HG03521 (cell line): ENCODE measurements at regions not wholly inside any gene's neighbourhood (a gene's known extent, or its start where the extent isn't known, plus 50 kb on each side); places are given as distances from the start of the nearest gene placed in this dataset.
"Not testable (repeated sequence)": the region's sequence is repeated elsewhere in the genome, so short reads cannot be mapped to it uniquely, and the experiment has no call there.

Experiments
- ATAC-seq: cut with Tn5 transposase; IDR thresholded peaks from one replicate; pipeline ENCODE4 v1.9.1; 2021; ENCODE audit warnings: mild to moderate bottlenecking, moderate library complexity; ENCODE audit not compliant: unreplicated experiment

- no peak for ATAC-seq
Measured at GRCh38 chr20:60096166-60096565, 137.9 kb downstream of the CDH26 start.

GRCh38 chr20:60097285-60097684, 139.1 kb downstream of the CDH26 start:
- no peak for ATAC-seq

DNA sequence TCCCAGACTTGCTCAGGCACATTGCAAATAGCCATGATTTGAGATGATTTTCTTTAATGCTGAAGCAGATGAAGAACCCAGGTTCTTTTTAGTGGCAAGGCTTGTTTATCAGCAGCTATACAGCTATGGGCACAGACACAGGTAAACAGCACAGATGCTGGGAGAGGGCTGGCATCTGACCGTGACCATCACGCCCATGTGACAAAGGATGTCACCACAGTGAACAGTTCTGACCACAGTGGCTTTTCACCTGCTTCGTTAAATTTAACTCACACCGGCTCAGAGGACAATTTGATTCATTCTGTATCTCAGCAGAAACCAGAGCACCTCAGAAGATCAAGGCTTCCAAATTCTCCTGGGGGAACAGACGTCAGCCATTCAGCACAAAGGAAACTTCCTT, 142.6 kb downstream of the CDH26 start:
- ATAC-seq: no peak

GRCh38 chr20:60101201-60101890, 143.1 kb downstream of the CDH26 start:
- no peak for ATAC-seq

DNA sequence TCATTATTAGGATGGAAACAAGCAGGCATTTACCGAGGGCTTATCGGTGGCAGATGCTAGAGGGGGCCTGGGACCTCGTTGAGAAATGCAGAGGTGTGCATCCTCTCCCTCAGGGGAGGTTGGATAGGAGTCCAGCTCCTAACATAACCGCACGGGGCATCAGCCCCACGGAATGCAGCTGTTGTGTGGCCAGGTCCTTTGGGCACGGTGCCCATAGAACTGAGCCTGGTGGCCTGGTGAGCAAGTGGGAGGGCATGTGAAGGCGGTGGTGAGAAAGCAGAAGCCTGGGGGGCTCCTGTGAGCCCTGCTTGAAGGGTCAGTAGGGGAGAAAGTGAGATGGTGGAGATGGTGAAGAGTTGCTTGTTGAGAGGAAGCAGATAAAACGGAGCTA, 143.7 kb downstream of the CDH26 start:
- no peak for ATAC-seq

DNA sequence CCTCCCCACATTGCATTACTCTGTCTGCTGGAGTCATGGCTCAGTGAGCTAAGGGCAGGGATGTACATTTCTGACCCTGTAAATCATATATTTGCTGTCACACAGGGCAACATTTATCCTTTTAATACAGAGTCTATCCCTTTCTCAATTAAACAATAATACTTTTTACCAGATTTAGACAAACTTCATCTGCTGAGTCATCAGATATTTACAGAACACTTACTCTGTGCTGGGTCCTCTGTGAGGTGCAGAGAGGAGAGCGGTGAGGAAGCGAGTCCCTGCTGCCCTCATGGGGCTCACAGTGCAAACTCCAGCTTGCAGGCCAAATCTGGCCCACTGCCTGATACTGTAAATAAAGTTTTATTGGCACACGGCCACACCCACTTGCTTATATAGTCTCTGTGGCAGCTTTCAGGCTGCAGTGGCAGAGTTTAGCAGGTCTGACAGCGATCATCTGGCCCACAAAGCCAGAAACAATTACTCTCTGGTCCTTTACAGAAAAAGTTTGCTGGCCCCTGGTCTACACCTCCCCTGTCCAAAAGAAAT, 144.5 kb downstream of the CDH26 start:
- ATAC-seq: no peak

DNA sequence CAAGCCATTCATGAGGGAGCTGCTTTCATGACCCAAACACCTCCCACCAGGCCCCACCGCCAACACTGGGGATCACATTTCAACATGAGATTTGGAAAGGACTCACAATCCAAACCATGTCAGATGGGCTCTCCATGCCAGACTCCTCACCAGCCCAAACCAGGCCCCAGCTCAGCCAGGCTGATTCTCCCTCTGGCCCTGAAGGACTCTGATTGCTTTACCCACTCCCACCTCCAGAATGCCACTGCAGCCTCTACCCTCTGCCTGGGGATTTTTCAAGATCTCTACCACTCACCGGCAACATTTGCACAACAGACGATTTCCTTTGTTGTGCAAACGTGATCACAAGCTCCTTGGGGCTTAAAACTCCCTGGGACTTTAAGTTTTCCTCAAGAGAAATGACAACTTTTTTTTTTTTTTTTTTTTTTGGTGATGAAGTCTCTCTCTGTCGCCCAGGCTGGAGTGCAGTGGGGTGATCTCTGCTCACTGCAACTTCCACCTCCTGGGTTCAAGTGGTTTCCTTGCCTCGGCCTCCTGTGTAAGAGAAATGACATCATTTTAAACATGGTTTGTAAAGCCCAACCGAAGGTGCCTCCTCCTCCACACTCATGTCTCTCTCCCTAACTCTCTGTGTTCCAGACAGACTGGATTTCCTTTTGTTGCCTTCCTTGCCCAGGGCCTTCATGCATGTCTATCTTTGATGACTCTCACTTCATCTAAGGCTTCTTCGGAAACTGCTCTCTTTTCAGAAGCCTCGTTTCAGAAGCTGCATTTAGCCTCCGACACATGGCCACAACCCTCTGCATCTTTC, 147.0 kb downstream of the CDH26 start:
- no peak for ATAC-seq

- ATAC-seq: not testable (repeated sequence)
Measured at GRCh38 chr20:60106186-60106585, 148.0 kb downstream of the CDH26 start.

DNA sequence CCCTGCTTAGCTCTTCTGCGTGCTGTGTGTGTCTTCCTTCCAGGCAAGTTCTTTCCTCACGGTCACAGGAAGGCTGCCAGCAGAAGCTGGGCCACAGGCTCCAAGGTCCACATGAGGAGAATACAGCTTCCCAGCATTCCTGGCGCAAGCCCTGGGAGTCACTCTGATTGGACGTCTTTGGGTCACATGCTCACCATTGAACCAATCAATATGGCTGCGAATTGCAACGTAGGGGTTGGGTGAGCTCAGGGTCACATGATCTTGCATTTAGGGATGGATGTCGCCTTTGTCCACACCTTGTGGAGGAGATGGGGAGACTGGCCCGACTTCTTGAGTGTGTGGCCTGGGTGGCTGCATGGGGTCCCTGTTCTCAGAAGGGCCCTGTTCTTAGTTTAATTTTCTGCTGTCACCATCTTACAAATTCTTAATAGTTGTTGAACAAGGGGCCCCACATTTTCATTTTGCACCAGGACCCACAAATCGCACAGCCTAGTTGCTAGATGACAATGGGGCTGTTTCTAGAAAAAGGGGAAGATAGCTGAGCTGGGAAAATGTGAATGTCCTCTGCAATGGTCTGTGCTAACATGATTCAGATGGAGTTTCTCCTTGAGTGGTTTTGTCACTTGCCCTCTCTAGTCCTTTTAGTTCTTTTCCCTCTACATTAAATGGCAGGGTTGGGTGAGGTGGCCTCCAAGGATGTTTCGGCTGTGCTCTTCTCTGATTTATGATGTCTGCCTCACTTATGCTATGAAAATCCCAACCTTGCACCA, 149.6 kb downstream of the CDH26 start:
- no peak for ATAC-seq

DNA sequence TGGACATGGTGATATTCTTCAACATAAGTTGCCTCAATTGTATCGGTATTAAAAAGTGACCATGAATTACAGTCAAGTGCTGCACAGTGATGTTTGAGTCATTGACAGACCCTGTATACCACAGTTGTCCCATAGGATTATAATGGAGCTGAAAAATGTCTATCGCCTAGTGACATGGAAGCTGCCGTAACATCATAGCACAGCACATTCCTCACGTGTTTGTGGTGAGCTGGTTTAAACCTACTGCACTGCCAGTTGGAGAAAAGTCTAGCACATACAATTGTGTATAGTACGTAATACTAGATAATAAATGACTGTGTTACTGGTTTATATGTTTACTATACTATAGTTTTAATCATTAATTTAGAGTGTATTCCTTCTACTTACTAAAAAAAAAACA, 150.2 kb downstream of the CDH26 start:
- no peak for ATAC-seq

GRCh38 chr20:60113024-60113724, 155.0 kb downstream of the CDH26 start:
- ATAC-seq: no peak

GRCh38 chr20:60113771-60114170, 155.5 kb downstream of the CDH26 start:
- no peak for ATAC-seq

GRCh38 chr20:60115451-60115850, 157.2 kb downstream of the CDH26 start:
- ATAC-seq: no peak

DNA sequence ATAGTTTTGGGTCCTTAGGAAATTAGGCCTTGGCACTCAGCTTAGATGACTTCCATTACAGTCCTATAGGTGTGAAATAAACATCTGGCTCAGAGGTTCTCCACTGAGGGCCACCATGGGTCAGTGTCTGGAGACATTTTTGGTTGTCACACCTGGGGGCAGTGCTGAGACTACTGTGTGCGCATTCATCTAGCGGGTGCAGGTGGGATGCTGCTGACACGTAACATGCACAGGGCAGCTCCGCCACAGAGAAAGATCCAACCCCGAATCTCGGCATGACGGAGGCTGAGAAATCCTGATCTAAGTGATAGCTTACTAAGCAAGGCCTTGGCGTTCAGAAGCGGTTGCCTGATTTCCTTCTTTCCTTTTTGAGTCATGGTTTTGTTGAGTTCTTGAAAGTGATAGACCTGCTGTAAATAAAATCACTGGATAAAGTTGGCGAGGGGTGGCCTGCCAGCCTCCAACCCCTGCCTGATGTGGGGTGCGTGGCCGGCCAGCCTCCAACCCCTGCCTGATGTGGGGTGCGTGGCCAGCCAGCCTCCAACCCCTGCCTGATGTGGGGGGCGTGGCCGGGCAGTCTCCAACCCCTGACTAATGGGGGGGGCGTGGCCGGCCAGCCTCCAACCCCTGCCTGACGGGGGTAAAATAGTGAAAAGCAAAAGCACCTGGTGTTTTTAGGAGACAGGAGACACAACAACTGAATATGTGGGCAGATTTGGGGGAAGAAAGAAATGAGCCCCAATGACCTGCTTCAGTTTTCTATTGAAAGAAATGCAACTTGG, 158.1 kb downstream of the CDH26 start:
- ATAC-seq: peak; percentile 74

DNA sequence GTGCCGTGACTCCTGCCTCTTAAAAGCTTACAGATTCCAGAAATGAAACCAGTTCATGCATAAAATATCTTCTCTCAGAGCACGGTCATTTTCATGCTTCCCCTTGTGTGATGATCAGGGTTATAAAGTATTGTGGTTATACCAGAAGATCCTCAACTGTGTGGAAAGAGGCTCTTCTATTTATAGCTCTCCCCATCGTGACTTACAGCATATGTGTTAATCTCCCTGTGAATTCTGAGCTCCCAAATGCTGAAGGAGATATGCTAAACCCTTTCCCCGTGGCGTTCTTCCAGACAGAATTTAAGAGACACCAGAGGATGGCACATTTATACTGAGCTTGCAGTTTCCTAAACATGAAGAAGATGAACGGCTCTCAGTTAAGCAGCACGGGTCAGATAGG, 158.8 kb downstream of the CDH26 start:
- ATAC-seq: no peak

DNA sequence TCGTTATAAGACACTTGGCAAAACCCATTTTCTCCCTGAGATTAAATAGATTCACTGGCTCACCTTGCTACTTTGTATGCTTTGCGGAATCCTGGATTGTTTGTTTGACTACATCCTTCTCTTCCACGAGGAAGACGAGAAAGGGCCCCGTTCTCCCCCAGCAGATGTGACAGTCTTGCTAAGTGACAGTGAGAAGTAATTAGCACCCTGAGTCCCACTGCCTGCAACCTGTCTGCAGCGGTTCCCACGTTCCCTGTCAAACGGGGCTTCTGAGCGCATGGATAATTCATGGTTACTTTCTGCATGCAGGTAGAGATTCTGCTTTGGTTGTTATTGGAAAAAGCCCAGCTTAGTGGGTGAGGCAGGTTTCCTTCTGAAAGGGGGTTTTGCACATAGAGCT, 163.7 kb downstream of the CDH26 start:
- ATAC-seq: no peak

- no peak for ATAC-seq
Measured at GRCh38 chr20:60122671-60123070, 164.4 kb downstream of the CDH26 start.

GRCh38 chr20:60123096-60123495, 164.9 kb downstream of the CDH26 start:
- ATAC-seq: no peak

DNA sequence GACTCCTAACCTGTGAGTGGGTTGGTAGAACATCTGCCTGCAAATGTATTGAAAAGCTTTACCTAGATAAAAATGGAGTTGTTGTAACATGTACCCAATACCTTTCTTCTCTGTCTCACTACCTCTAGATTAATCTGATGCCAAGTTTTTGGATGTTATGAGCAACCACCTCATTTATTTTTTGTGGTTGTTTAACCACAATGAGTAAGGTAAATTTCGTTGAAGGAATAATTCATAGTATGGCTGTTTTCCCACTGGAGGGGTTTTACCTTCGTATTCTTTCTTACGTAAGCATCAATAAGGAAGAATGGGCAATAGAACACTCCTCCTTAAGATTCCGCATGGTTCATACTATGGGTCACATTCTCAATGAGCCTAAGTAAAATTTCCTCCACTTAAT, 165.4 kb downstream of the CDH26 start:
- no peak for ATAC-seq

DNA sequence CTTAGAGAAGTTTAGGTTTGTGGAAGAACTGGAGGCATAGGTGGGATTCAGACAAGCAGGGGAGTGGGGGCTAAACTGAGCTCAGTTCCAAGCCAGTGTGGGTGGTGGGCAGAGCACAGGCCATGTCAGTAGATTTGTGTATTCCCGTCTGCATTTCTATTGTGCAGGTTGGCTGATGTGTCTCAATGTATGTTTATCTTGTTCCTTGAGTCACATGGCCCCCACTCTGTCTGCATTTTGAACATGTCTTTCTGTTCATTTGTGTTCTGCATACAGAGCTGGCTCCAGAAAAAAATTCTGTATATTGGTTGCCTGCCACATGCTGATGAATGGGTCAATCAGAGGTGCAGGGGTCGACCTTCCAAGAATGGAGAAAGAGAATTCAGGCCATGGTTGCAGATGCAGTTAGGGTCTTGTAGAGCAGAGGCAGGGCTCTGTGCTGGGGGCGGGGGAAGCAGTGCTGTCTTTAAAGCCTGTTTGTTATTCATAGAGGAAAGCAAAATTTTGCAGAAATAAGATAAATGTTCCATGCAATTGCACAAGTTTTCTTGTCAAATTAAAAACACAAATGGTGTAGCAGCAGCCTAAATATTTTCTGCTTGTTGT, 166.7 kb downstream of the CDH26 start:
- no peak for ATAC-seq
